GM18520 (cell line): ENCODE measurements at regions not wholly inside any gene's neighbourhood (a gene's known extent, or its start where the extent isn't known, plus 50 kb on each side); places are given as distances from the start of the nearest gene placed in this dataset.
"Not testable (repeated sequence)": the region's sequence is repeated elsewhere in the genome, so short reads cannot be mapped to it uniquely, and the experiment has no call there.

Experiments
- ATAC-seq: cut with Tn5 transposase; IDR thresholded peaks from one replicate; pipeline ENCODE4 v1.9.1; 2021; ENCODE audit not compliant: unreplicated experiment

DNA sequence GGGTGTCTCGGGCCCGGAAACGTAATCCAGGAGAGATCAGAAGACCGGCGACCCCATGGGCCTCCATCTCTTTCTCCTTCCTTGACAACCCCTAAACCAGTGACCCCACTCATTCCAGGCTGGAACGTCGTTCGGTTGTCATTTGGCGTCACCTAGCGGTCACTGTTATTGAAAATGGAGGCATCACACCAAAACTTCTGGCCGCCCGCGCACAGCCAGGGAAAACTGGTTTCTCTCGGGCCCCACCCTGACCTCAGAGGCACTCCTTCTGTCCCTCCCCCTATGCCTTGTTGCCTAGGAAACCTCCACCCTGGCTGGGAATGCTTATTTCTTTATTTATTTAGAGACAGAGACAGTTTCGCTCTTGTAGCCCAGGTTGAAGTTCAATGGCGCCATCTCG is 2327.3 kb upstream of the TPTE start:
- not testable (repeated sequence) for ATAC-seq

DNA sequence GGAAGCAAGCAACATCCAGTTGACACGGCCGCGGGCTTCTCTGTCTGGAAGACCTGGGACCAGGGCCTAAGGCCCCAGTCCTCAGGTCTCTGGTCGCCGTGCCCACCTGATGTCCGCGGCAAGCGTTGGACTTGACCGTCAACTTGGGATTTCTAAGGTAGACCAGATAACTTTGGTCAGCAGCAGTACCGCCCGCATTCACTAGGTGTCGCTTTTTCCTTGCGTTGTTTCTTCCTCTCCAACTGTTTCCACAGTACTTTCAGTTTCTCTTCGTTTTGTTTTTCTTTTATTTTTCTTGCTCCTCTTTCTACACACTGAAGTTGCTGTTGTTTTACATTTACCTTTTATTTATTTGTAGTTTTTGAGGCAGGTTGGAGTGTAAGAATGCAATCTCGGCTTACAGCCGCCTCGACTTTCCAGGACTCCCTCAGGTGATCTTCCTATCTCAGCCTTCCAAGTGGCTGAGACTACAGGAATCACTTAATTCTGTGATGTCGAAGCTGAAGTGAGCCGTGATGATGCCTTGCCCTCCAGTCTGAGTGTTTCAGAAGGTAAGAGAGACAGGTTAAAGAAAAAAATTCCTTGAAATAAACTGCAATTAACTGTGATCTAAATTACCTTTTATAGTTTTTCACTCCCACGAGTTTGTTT is 2323.9 kb upstream of the TPTE start:
- not testable (repeated sequence) for ATAC-seq

DNA sequence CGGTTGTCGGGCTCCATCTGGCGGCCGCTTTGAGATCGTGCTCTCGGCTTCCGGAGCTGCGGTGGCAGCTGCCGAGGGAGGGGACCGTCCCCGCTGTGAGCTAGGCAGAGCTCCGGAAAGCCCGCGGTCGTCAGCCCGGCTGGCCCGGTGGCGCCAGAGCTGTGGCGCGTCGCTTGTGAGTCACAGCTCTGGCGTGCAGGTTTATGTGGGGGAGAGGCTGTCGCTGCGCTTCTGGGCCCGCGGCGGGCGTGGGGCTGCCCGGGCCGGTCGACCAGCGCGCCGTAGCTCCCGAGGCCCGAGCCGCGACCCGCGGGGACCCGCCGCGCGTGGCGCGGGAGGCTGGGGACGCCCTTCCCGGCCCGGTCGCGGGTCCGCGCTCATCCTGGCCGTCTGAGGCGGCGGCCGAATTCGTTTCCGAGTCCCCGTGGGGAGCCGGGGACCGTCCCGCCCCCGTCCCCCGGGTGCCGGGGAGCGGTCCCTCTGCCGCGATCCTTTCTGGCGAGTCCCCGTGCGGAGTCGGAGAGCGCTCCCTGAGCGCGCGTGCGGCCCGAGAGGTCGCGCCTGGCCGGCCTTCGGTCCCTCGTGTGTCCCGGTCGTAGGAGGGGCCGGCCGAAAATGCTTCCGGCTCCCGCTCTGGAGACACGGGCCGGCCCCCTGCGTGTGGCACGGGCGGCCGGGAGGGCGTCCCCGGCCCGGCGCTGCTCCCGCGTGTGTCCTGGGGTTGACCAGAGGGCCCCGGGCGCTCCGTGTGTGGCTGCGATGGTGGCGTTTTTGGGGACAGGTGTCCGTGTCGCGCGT is 2316.1 kb upstream of the TPTE start:
- not testable (repeated sequence) for ATAC-seq

DNA sequence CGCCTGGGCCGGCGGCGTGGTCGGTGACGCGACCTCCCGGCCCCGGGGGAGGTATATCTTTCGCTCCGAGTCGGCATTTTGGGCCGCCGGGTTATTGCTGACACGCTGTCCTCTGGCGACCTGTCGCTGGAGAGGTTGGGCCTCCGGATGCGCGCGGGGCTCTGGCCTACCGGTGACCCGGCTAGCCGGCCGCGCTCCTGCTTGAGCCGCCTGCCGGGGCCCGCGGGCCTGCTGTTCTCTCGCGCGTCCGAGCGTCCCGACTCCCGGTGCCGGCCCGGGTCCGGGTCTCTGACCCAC is 2315.5 kb upstream of the TPTE start:
- not testable (repeated sequence) for ATAC-seq

DNA sequence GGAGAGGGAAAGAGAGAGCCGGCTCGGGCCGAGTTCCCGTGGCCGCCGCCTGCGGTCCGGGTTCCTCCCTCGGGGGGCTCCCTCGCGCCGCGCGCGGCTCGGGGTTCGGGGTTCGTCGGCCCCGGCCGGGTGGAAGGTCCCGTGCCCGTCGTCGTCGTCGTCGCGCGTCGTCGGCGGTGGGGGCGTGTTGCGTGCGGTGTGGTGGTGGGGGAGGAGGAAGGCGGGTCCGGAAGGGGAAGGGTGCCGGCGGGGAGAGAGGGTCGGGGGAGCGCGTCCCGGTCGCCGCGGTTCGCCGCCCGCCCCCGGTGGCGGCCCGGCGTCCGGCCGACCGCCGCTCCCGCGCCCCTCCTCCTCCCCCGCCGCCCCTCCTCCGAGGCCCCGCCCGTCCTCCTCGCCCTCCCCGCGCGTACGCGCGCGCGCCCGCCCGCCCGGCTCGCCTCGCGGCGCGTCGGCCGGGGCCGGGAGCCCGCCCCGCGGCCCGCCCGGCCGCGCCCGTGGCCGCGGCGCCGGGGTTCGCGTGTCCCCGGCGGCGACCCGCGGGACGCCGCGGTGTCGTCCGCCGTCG is 2308.3 kb upstream of the TPTE start:
- not testable (repeated sequence) for ATAC-seq

DNA sequence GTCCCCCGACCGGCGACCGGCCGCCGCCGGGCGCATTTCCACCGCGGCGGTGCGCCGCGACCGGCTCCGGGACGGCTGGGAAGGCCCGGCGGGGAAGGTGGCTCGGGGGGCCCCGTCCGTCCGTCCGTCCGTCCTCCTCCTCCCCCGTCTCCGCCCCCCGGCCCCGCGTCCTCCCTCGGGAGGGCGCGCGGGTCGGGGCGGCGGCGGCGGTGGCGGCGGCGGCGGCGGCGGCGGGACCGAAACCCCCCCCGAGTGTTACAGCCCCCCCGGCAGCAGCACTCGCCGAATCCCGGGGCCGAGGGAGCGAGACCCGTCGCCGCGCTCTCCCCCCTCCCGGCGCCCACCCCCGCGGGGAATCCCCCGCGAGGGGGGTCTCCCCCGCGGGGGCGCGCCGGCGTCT is 2306.8 kb upstream of the TPTE start:
- ATAC-seq, result not testable (repeated sequence)

DNA sequence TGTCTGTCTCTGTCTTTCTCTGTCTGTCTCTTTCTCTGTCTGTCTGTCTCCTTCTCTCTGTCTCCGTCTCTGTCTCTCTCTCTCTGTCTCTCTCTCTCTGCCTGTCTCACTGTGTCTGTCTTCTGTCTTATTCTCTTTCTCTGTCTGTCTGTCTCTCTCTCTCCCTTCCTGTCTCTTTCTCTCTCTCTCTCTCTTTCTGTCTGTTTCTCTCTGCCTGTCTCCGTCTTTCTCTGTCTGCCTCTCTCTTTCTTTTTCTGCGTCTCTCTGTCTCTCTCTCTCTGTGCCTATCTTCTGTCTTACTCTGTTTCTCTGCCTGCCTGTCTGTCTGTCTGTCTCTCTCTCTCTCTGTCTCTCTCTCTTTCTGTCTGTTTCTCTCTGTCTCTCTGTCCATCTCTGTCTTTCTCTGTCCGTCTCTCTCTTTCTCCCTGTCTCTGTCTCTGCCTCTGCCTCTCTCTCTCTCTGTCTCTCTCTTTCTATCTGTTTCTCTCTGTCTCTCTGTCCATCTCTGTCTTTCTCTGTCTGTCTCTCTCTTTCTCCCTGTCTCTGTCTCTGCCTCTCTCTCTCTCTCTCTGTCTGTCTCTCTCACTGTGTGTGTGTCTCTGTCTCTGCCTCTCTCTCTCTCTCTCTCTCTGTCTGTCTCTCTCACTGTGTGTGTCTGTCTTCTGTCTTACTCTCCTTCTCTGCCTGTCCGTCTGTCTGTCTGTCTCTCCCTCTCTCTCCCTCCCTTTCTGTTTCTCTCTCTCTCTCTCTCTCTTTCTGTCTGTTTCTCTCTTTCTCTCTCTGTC is 2291.8 kb upstream of the TPTE start:
- not testable (repeated sequence) for ATAC-seq

DNA sequence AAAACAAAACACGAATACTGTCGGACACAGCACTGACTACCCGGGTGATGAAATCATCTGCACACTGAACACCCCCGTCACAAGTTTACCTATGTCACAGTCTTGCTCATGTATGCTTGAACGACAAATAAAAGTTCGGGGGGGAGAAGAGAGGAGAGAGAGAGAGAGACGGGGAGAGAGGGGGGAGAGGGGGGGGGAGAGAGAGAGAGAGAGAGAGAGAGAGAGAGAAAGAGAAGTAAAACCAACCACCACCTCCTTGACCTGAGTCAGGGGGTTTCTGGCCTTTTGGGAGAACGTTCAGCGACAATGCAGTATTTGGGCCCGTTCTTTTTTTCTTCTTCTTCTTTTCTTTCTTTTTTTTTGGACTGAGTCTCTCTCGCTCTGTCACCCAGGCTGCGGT is 2290.1 kb upstream of the TPTE start:
- not testable (repeated sequence) for ATAC-seq

DNA sequence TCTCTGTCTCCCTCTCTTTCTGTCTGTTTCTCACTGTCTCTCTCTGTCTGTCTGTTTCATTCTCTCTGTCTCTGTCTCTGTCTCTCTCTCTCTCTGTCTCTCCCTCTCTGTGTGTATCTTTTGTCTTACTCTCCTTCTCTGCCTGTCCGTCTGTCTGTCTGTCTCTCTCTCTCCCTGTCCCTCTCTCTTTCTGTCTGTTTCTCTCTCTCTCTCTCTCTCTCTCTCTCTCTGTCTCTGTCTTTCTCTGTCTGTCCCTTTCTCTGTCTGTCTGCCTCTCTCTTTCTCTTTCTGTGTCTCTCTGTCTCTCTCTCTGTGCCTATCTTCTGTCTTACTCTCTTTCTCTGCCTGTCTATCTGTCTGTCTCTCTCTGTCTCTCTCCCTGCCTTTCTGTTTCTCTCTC is 2288.4 kb upstream of the TPTE start:
- ATAC-seq, result not testable (repeated sequence)

DNA sequence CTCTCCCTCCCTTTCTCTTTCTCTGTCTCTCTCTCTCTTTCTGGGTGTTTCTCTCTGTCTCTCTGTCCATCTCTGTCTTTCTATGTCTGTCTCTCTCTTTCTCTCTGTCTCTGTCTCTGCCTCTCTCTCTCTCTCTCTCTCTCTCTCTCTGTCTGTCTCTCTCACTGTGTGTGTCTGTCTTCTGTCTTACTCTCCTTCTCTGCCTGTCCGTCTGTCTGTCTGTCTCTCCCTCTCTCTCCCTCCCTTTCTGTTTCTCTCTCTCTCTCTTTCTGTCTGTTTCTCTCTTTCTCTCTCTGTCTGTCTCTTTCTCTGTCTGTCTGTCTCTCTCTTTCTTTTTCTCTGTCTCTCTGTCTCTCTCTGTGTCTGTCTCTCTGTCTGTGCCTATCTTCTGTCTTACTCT is 2287.3 kb upstream of the TPTE start:
- ATAC-seq, result not testable (repeated sequence)

DNA sequence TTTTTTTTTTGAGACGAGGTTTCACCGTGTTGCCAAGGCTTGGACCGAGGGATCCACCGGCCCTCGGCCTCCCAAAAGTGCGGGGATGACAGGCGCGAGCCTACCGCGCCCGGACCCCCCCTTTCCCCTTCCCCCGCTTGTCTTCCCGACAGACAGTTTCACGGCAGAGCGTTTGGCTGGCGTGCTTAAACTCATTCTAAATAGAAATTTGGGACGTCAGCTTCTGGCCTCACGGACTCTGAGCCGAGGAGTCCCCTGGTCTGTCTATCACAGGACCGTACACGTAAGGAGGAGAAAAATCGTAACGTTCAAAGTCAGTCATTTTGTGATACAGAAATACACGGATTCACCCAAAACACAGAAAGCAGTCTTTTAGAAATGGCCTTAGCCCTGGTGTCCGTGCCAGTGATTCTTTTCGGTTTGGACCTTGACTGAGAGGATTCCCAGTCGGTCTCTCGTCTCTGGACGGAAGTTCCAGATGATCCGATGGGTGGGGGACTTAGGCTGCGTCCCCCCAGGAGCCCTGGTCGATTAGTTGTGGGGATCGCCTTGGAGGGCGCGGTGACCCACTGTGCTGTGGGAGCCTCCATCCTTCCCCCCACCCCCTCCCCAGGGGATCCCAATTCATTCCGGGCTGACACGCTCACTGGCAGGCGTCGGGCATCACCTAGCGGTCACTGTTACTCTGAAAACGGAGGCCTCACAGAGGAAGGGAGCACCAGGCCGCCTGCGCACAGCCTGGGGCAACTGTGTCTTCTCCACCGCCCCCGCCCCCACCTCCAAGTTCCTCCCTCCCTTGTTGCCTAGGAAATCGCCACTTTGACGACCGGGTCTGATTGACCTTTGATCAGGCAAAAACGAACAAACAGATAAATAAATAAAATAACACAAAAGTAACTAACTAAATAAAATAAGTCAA is 2276.4 kb upstream of the TPTE start:
- ATAC-seq, result peak; percentile 27

DNA sequence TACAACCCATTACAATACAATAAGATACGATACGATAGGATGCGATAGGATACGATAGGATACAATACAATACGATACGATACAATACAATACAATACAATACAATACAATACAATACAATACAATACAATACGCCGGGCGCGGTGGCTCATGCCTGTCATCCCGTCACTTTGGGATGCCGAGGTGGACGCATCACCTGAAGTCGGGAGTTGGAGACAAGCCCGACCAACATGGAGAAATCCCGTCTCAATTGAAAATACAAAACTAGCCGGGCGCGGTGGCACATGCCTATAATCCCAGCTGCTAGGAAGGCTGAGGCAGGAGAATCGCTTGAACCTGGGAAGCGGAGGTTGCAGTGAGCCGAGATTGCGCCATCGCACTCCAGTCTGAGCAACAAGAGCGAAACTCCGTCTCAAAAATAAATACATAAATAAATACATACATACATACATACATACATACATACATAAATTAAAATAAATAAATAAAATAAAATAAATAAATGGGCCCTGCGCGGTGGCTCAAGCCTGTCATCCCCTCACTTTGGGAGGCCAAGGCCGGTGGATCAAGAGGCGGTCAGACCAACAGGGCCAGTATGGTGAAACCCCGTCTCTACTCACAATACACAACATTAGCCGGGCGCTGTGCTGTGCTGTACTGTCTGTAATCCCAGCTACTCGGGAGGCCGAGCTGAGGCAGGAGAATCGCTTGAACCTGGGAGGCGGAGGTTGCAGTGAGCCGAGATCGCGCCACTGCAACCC is 2275.6 kb upstream of the TPTE start:
- peak; percentile 64 for ATAC-seq

DNA sequence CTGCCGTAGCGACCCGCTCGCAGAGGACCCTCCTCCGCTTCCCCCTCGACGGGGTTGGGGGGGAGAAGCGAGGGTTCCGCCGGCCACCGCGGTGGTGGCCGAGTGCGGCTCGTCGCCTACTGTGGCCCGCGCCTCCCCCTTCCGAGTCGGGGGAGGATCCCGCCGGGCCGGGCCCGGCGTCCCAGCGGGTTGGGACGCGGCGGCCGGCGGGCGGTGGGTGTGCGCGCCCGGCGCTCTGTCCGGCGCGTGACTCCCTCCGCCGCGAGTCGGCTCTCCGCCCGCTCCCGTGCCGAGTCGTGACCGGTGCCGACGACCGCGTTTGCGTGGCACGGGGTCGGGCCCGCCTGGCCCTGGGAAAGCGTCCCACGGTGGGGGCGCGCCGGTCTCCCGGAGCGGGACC is 2269.7 kb upstream of the TPTE start:
- ATAC-seq, result not testable (repeated sequence)

DNA sequence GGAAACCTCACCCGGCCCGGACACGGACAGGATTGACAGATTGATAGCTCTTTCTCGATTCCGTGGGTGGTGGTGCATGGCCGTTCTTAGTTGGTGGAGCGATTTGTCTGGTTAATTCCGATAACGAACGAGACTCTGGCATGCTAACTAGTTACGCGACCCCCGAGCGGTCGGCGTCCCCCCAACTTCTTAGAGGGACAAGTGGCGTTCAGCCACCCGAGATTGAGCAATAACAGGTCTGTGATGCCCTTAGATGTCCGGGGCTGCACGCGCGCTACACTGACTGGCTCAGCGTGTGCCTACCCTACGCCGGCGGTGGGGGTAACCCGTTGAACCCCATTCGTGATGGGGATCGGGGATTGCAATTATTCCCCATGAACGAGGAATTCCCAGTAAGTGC is 2266.3 kb upstream of the TPTE start:
- not testable (repeated sequence) for ATAC-seq

DNA sequence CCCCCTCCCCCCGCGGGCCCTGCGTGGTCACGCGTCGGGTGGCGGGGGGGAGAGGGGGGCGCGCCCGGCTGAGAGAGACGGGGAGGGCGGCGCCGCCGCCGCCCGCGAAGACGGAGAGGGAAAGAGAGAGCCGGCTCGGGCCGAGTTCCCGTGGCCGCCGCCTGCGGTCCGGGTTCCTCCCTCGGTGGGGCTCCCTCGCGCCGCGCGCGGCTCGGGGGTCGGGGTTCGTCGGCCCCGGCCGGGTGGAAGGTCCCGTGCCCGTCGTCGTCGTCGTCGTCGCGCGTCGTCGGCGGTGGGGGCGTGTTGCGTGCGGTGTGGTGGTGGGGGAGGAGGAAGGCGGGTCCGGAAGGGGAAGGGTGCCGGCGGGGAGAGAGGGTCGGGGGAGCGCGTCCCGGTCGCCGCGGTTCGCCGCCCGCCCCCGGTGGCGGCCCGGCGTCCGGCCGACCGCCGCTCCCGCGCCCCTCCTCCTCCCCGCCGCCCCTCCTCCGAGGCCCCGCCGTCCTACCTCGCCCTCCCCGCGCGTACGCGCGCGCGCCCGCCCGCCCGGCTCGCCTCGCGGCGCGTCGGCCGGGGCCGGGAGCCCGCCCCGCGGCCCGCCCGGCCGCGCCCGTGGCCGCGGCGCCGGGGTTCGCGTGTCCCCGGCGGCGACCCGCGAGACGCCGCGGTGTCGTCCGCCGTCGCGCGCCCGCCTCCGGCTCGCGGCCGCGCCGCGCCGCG is 2264.1 kb upstream of the TPTE start:
- ATAC-seq, result not testable (repeated sequence)

DNA sequence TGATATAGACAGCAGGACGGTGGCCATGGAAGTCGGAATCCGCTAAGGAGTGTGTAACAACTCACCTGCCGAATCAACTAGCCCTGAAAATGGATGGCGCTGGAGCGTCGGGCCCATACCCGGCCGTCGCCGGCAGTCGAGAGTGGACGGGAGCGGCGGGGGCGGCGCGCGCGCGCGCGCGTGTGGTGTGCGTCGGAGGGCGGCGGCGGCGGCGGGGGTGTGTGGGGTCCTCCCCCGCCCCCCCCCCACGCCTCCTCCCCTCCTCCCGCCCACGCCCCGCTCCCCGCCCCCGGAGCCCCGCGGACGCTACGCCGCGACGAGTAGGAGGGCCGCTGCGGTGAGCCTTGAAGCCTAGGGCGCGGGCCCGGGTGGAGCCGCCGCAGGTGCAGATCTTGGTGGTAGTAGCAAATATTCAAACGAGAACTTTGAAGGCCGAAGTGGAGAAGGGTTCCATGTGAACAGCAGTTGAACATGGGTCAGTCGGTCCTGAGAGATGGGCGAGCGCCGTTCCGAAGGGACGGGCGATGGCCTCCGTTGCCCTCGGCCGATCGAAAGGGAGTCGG is 2261.2 kb upstream of the TPTE start:
- not testable (repeated sequence) for ATAC-seq
